HG03457 (cell line): ENCODE measurements at regions not wholly inside any gene's neighbourhood (a gene's known extent, or its start where the extent isn't known, plus 50 kb on each side); places are given as distances from the start of the nearest gene placed in this dataset.
A peak's percentile ranks its signal among the peaks of the same experiment; 100 is the strongest.
"Not testable (repeated sequence)": the region's sequence is repeated elsewhere in the genome, so short reads cannot be mapped to it uniquely, and the experiment has no call there.

Experiments used
- ATAC-seq: cut with Tn5 transposase; IDR thresholded peaks from one replicate; pipeline ENCODE4 v1.9.1; 2021; ENCODE audit warnings: moderate number of reproducible peaks; ENCODE audit not compliant: unreplicated experiment

DNA sequence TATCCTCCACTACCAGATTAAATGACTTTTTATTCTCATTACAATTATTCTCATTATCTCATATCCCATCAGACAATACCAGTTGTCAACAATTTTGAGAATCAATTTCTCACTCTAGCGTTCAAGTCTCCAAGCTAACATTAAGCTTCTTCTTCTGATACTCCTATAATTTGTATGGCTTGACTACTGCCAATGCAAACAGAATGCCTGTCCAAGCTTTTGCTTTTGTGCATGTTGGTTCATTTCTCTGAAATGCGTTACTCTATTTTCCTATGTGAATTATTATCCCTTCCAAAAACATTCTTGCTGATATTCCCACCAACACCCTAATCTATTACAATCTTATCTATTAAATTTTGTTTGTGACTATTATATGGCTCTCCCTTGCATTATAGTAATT is 1602.3 kb downstream of the C4orf33 start:
- no peak for ATAC-seq

DNA sequence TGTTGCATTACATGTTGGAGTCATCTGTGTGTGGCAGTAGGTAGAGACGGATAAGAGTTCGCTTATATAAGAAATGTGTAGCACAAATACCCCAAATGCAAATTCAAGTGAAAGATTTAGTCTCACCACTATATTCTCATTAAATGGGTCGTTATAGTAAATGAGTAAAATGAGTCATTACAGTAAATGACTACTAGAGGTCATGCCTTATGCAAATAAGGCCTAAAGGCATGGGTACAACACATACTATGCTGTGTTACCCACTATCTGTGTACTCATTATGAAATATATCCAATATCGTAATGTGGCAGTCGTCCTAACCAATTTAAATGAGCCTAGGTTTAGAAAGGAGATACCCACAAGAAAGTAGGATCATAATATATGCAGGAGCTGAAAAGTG is 1603.1 kb downstream of the C4orf33 start:
- no peak for ATAC-seq

DNA sequence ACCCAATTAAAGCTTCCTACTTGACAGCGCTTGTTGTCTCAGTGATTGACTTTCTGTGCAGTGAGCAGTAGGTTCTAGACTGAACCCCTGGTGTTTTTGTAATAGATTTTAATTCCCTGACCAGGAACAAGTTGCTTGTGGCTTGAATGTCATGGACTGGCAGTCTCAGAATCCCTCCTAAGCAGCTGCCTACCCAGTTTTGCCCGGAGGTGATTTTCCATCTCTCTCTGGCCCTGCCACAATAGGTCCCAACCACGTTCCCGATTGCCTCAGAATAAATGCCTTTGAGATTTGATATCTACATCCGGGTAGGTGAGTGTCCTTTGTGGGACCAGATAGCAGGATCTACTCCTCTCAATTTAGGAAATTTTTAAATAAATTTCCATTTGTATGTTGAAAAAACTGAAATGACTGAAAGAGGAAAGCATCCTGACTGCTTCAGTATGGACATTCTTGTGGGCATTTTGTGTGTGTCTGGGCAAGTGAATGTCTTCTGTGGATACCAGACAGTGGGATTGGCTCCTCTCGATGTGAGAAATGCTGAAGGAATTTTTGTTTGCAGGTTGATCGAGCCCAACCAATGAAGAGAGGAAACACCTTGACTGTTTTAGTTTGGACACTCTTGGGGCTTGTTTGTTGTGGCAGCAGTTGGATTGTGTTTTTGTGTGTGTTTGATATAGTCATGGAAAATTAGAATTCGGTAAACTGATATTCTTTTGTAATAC is 1607.4 kb downstream of the C4orf33 start:
- ATAC-seq, result no peak

DNA sequence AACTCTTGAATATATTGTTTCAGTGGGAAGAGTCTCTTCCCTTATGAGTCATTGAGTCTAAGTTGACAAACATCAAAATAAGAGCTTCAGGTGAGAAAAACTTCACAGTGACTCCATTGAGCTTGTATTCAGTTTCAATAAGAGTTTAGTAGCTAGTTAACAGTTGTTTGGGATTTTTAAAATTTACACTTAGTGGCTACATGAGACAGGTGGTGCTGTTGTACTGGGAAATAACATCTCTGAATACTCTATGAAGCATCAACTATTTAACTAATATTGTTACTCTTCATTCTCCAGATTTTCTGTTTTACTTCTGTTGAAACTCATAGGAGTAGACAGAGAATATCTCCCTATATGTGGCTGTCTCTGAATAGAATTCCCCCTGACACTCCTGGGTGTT is 1609.1 kb downstream of the C4orf33 start:
- no peak for ATAC-seq

DNA sequence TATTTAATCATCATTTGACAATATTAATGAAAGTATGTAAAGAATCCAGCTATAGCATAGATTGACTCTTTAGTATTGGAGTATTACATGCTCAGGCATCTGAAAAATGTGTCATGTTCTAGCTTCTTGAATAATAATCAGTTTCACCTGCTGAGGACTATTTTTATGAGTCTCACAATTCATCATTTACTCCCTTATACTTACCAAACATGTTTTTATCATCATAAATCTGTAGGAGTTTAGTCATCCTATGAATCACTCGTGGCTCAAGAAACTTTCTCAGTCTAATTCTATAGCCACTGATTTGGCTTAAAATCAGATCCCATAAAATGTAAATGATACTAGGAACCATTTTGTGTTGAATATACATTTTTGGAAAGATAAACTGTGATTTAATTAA is 1616.1 kb downstream of the C4orf33 start:
- no peak for ATAC-seq

DNA sequence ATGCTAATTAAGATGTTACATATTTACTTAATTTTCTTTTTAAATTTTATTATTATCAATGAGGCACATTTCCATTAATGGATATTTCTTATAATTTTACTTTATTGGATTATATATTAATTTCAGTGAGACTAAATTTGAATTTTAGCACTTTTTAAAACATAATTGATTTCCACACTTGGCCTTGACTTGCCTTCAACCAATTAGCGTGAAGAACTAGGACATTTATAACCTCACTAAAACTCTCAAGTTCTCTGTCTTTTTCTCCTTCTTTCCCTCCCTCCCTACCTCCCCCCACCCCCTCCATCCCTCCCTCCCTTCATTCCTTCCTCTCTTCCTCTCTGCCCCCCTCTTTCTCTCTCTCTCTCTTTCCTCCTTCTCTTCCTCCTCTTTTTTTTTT is 1618.1 kb downstream of the C4orf33 start:
- ATAC-seq, result no peak

- ATAC-seq, result no peak
Measured at GRCh38 chr4:130722361-130722760, 1626.4 kb downstream of the C4orf33 start.

GRCh38 chr4:130736436-130737185 is 1640.7 kb downstream of the C4orf33 start:
- ATAC-seq, result no peak

DNA sequence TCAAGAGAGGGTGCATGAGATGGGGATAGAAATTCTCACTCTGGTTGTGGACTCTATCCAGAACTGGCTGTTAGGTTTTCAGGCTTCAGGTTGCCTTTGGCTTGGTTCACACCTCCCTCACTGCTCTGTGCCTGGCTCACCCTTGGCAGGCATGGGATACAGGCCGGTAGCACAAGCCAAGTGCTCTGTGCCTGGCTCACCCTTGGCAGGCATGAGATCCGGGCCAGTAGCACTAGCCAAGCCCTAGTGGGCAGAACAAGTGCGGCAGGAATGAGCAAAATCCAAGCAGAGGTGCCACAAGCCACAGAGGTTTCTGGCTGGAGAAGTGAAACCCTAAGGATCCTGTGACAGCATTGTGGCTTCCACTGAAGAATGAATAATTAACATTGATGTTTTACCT is 1642.3 kb downstream of the C4orf33 start:
- no peak for ATAC-seq

DNA sequence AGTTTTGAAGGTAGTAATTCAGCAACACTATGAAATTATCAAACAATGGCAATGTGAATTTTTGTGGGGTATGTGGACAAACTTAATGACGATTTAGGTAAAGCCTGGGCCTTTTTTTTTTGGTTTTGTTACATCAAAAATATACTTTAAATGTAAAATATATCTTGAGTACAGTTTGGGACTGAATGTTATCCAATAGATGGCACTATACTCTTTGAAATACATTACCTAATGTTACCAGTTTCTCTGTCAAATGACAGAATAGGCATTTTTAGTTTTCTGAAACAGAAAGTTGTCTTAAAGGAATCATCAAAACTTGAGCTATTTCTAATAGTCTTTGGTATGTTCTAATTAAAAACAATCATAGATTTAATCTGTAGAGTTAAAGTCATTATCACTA is 1651.9 kb downstream of the C4orf33 start:
- ATAC-seq, result no peak

- ATAC-seq, result no peak
Measured at GRCh38 chr4:130753926-130754325, 1658.0 kb downstream of the C4orf33 start.

GRCh38 chr4:130760246-130760645 is 1664.3 kb downstream of the C4orf33 start:
- no peak for ATAC-seq

- not testable (repeated sequence) for ATAC-seq
Measured at GRCh38 chr4:130767384-130767783, 1671.4 kb downstream of the C4orf33 start.

- not testable (repeated sequence) for ATAC-seq
Measured at GRCh38 chr4:130772966-130773365, 1677.0 kb downstream of the C4orf33 start.

- ATAC-seq, result peak; percentile 65
Measured at GRCh38 chr4:130808492-130808891, 1712.5 kb downstream of the C4orf33 start.

- no peak for ATAC-seq
Measured at GRCh38 chr4:130812117-130812765, 1716.3 kb downstream of the C4orf33 start.

- ATAC-seq, result peak; percentile 66
Measured at GRCh38 chr4:130814896-130815295, 1718.9 kb downstream of the C4orf33 start.

- ATAC-seq, result no peak
Measured at GRCh38 chr4:130820448-130820847, 1724.5 kb downstream of the C4orf33 start.

DNA sequence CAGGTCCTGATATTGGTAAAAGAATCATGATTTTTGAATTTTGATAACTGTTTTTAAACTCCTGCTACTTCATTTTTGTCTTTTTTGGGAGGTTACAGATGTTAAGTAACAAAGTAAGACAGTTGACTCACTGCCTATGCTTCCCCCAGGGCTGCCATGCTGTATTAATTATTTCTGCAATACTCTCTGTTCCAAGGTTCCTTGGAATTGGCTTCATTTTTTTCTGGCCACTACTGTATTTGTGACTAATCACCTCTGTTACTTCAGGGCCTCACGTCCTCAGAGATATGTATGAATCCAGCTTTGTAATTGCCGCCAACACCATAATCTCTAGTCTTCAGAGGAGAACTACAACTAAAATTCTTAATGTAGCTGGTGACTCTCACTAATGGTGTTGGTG is 1729.3 kb downstream of the C4orf33 start:
- ATAC-seq, result no peak

- no peak for ATAC-seq
Measured at GRCh38 chr4:130850019-130850524, 1754.1 kb downstream of the C4orf33 start.

DNA sequence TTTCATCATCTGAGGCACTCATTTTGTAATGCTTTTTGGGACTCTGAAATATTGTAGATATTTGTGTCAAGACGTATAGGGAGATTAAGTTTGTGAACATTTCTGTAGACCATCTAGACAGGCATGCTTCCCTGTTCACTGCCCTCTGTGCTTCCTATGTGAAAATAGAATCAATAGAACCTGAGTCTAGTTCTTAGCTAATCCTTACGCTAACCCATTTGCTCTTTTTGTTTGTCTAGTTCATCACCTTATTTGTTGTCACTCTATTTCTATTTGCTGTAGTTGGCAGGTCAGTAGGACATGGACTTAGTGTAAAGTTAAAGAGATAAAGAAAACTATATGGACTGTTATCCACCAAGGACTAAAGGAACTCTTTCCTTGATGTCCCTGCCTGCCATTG is 1755.2 kb downstream of the C4orf33 start:
- ATAC-seq, result no peak

GRCh38 chr4:130851932-130852331 is 1756.0 kb downstream of the C4orf33 start:
- no peak for ATAC-seq
